Gastroesophageal sphincter (tissue), 4 donors: ENCODE measurements at regions not wholly inside any gene's neighbourhood (a gene's known extent, or its start where the extent isn't known, plus 50 kb on each side); places are given as distances from the start of the nearest gene placed in this dataset.

Source experiments
- ATAC-seq: fragments of 150-250 bp; one replicate; pipeline ENCODE4 v1.9.1; 2016; ENCODE audit warnings: mild to moderate bottlenecking, moderate library complexity
- H3K27ac ChIP-seq, 4 donors: fragments of 200-600 bp; sonication (generic) in 3 of 4; 1 replicate in 3 of 4; 2 replicates in 1 of 4; pipeline ENCODE4 v1.5.1; 2016 to 2019
- H3K27me3 ChIP-seq: fragments of 200-600 bp; sonication (generic); one replicate; pipeline ENCODE4 v1.5.1; 2019
- H3K36me3 ChIP-seq, 2 donors: fragments of 200-600 bp; sonication (generic); one replicate each; pipeline ENCODE4 v1.5.1; 2019; ENCODE audit warnings: control low read depth in 1 of 2
- H3K4me1 ChIP-seq, 3 donors: fragments of 200-600 bp; sonication (generic); 1 replicate in 2 of 3; 2 replicates in 1 of 3; pipeline ENCODE4 v1.5.1; 2016 to 2019; ENCODE audit warnings: control low read depth in 2 of 3
- H3K4me3 ChIP-seq, 2 donors: fragments of 200-600 bp; sonication (generic); one replicate each; pipeline ENCODE4 v1.5.1; 2019; ENCODE audit warnings: mild to moderate bottlenecking in 1 of 2, moderate library complexity in 1 of 2
- H3K9me3 ChIP-seq, 3 donors: fragments of 200-600 bp; sonication (generic); one replicate each; pipeline ENCODE4 v1.5.1; 2017 to 2019; ENCODE audit warnings: control low read depth in 2 of 3
- EP300 ChIP-seq: sonication (generic); formaldehyde crosslinking; IDR thresholded peaks from one replicate; pipeline ENCODE4 v1.6.1; 2017; ENCODE audit warnings: antibody characterized with exemption, mild to moderate bottlenecking
- POLR2A ChIP-seq, 2 donors: fragments of 450-650 bp; IDR thresholded peaks; one replicate each; pipeline ENCODE4 v1.6.1; 2017; ENCODE audit warnings: antibody characterized with exemption in 2 of 2, mild to moderate bottlenecking in 2 of 2, moderate library complexity in 1 of 2
- POLR2AphosphoS5 ChIP-seq: sonication (generic); formaldehyde crosslinking; IDR thresholded peaks from one replicate; pipeline ENCODE4 v1.6.1; 2017; ENCODE audit warnings: antibody characterized with exemption
- WGBS, 2 donors: methylation state at CpG; one replicate each; pipeline ENCODE4 v1.1.5; 2018; ENCODE audit warnings: low coverage in 1 of 2; 5-methylcytosine and 5-hydroxymethylcytosine counted together
- TF ChIP-seq, protein P1 (sequence below), 4 experiments: fragments of 200-600 bp in 2 of 4; fragments of 450-650 bp in 2 of 4; sonication (generic) in 1 of 4; IDR thresholded peaks; one replicate each; pipeline ENCODE4 v1.5.1; 2017 to 2019; ENCODE audit warnings: antibody characterized with exemption in 4 of 4, mild to moderate bottlenecking in 2 of 4, moderate library complexity in 2 of 4

DNA sequence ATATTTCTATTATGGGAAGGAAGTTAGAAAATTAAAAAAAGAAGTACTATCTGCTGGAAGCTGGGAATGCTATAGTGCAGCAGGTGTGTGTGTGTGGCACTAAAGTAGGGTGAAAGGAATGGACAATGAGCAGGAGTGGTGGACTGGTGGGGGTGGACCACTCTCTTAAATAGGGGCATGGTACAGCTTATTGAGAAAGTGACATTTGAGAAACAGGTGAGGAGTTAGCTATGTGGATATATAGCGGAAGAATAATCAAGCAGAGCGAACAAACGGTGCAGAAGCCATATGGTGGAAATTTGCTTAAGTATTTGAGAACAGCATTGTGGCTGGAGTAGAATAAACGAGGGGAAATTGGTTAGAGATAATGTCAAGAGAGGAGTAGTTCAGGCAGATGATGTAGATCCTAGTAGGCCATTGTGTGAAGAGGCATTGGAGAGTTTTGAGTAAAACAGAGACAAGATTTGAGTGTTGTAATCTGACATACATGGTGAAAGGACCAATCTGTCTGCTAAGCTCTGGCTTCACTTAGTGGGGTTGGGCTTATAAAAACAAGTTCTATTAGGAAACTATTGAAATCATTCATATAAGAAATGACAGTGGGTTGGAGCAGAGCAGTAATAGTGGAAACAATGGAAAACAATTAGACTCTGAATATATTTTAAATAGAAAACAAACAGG is 149.2 kb upstream of the SYT10 start:
- TF ChIP-seq EP300 = no peak
- TF ChIP-seq, protein P1, sequence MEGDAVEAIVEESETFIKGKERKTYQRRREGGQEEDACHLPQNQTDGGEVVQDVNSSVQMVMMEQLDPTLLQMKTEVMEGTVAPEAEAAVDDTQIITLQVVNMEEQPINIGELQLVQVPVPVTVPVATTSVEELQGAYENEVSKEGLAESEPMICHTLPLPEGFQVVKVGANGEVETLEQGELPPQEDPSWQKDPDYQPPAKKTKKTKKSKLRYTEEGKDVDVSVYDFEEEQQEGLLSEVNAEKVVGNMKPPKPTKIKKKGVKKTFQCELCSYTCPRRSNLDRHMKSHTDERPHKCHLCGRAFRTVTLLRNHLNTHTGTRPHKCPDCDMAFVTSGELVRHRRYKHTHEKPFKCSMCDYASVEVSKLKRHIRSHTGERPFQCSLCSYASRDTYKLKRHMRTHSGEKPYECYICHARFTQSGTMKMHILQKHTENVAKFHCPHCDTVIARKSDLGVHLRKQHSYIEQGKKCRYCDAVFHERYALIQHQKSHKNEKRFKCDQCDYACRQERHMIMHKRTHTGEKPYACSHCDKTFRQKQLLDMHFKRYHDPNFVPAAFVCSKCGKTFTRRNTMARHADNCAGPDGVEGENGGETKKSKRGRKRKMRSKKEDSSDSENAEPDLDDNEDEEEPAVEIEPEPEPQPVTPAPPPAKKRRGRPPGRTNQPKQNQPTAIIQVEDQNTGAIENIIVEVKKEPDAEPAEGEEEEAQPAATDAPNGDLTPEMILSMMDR (IDR thresholded peaks at IDR 0.05) = no peak
- TF ChIP-seq POLR2A (IDR thresholded peaks at IDR 0.05) = no peak
- no peak for TF ChIP-seq POLR2AphosphoS5
- no peak overlapping the region for H3K27ac ChIP-seq

GRCh38 chr12:33589576-33590114 is 150.0 kb upstream of the SYT10 start:
- Histone ChIP-seq H3K4me3 (no peak overlapping the region), H3K27ac (no peak overlapping the region), H3K36me3 (no peaks in the 10 kb centered on the region), H3K4me1 (no peaks in the 10 kb centered on the region), H3K9me3 (no peaks in the 10 kb centered on the region), H3K27me3 (no peaks in the 10 kb centered on the region)
- 58 to 70% methylated on average over 3 of the region's 3 CpGs for WGBS, 2 donors
- ATAC-seq = no peak
- TF ChIP-seq, protein P1 (IDR thresholded peaks at IDR 0.05) = no peak
- no peak for TF ChIP-seq POLR2A (IDR thresholded peaks at IDR 0.05)
- no peak for TF ChIP-seq EP300
- TF ChIP-seq POLR2AphosphoS5 = no peak

More for the DNA sequence above, 149.2 kb upstream of the SYT10 start:
- H3K4me3 ChIP-seq = no peak overlapping the region
- ATAC-seq = peak; percentile 46
- H3K4me1 ChIP-seq = no peaks in the 10 kb centered on the region
- no peaks in the 10 kb centered on the region for H3K36me3 ChIP-seq
- H3K9me3 ChIP-seq = no peaks in the 10 kb centered on the region
- no peaks in the 10 kb centered on the region for H3K27me3 ChIP-seq
- WGBS, 2 donors = 59 to 83% methylated on average over 4 of the region's 4 CpGs

DNA sequence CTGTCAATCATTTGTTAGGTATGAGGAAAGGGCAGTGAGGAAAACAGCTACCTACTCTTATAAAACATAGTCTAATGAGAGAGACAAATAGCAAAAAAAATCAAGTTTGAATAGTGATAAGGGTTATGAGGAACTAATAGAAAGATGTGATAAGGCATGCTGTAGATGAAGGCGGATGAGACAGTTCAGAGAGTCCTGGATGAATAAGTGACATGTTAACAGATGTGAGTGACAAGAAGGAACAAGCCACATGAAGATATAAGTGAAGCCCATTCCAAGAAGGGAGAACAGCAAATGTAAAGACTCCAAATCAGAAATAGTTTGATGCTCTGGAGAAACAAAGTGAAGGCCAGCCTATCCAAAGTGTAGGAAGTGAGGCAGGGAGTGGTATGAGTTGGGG is 154.1 kb upstream of the SYT10 start:
- H3K36me3 ChIP-seq = no peaks in the 10 kb centered on the region
- 75 to 80% methylated on average over 1 of the region's 1 CpG for WGBS, 2 donors
- no peaks in the 10 kb centered on the region for H3K27me3 ChIP-seq
- TF ChIP-seq EP300 = no peak
- TF ChIP-seq, protein P1 (IDR thresholded peaks at IDR 0.05) = no peak
- no peak for TF ChIP-seq POLR2AphosphoS5
- no peak for TF ChIP-seq POLR2A (IDR thresholded peaks at IDR 0.05)
- H3K4me3 ChIP-seq = no peak overlapping the region
- ATAC-seq = no peak
- H3K9me3 ChIP-seq = no peaks in the 10 kb centered on the region
- no peaks in the 10 kb centered on the region for H3K4me1 ChIP-seq
- no peak overlapping the region for H3K27ac ChIP-seq

DNA sequence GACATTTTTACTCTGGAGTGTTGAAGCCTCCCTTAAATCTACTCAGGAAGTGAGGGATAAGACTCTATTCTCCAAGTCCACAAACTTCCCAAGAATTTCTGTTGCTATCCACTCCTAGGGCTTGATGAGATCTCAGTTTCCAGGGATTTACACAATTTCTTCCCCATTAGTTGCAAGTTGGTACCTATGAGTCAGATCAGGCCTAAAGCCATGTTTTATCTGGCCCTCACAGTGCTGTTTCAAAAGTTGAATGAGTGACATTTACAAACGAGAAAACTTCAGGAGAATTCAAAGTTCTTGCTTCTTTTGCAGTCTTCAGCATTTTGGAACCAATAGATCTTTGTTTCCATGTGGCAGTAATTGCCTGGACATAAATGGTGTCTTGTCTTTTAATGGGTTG is 156.4 kb upstream of the SYT10 start:
- H3K9me3 ChIP-seq = no peaks in the 10 kb centered on the region
- no peak for ATAC-seq
- no peaks in the 10 kb centered on the region for H3K27me3 ChIP-seq
- H3K36me3 ChIP-seq = no peaks in the 10 kb centered on the region
- TF ChIP-seq POLR2A (IDR thresholded peaks at IDR 0.05) (no peak), EP300 (no peak)
- TF ChIP-seq, protein P1 (IDR thresholded peaks at IDR 0.05) = no peak
- H3K27ac ChIP-seq = no peak overlapping the region
- H3K4me1 ChIP-seq = no peaks in the 10 kb centered on the region
- 33 to 38% methylated on average over 1 of the region's 1 CpG for WGBS, 2 donors
- H3K4me3 ChIP-seq = no peak overlapping the region

GRCh38 chr12:33596814-33597213 is 157.2 kb upstream of the SYT10 start:
- H3K9me3 ChIP-seq = no peaks in the 10 kb centered on the region
- ATAC-seq = no peak
- H3K36me3 ChIP-seq = no peaks in the 10 kb centered on the region
- 17 to 30% methylated on average over 5 of the region's 5 CpGs for WGBS, 2 donors
- no peaks in the 10 kb centered on the region for H3K27me3 ChIP-seq
- no peak overlapping the region for H3K27ac ChIP-seq
- TF ChIP-seq POLR2A (IDR thresholded peaks at IDR 0.05) (no peak), EP300 (no peak)
- no peaks in the 10 kb centered on the region for H3K4me1 ChIP-seq
- no peak overlapping the region for H3K4me3 ChIP-seq
